NCI-H146 (cell line): ENCODE measurements at regions not wholly inside any gene's neighbourhood (a gene's known extent, or its start where the extent isn't known, plus 50 kb on each side); places are given as distances from the start of the nearest gene placed in this dataset.

Experiments used
- DNase-seq: peaks from one replicate; lab custom pipeline; 2025; lab: John Stamatoyannopoulos, UW

- DNase-seq = no peak
These were observed 142.5 kb upstream of the ARID2 start for GRCh38 chr12:45587012-45587411.

- no peak for DNase-seq
These were observed 141.5 kb upstream of the ARID2 start for GRCh38 chr12:45587877-45588533.

- DNase-seq = no peak
These were observed 138.9 kb upstream of the ARID2 start for GRCh38 chr12:45590646-45591045.

- no peak for DNase-seq
These were observed 137.9 kb upstream of the ARID2 start for GRCh38 chr12:45591635-45592034.

GRCh38 chr12:45596366-45596765, 133.1 kb upstream of the ARID2 start:
- DNase-seq = no peak

GRCh38 chr12:45598336-45598735, 131.2 kb upstream of the ARID2 start:
- no peak for DNase-seq

- no peak for DNase-seq
These were observed 130.7 kb upstream of the ARID2 start for GRCh38 chr12:45598761-45599160.

- DNase-seq = no peak
These were observed 130.3 kb upstream of the ARID2 start for GRCh38 chr12:45599196-45599595.

- DNase-seq = no peak
These were observed 128.1 kb upstream of the ARID2 start for GRCh38 chr12:45601390-45601789.

GRCh38 chr12:45601888-45602287, 127.6 kb upstream of the ARID2 start:
- no peak for DNase-seq

GRCh38 chr12:45605624-45606023, 123.9 kb upstream of the ARID2 start:
- no peak for DNase-seq

GRCh38 chr12:45611061-45611460, 118.4 kb upstream of the ARID2 start:
- no peak for DNase-seq

- DNase-seq = no peak
These were observed 118.0 kb upstream of the ARID2 start for GRCh38 chr12:45611495-45611894.

- DNase-seq = no peak
These were observed 117.3 kb upstream of the ARID2 start for GRCh38 chr12:45612044-45612794.

GRCh38 chr12:45613296-45613695, 116.2 kb upstream of the ARID2 start:
- no peak for DNase-seq

GRCh38 chr12:45613855-45614254, 115.7 kb upstream of the ARID2 start:
- DNase-seq = no peak

GRCh38 chr12:45615268-45615667, 114.2 kb upstream of the ARID2 start:
- peak; percentile 63 for DNase-seq

GRCh38 chr12:45619736-45620135, 109.8 kb upstream of the ARID2 start:
- DNase-seq = no peak

GRCh38 chr12:45621703-45622102, 107.8 kb upstream of the ARID2 start:
- no peak for DNase-seq

- DNase-seq = no peak
These were observed 107.1 kb upstream of the ARID2 start for GRCh38 chr12:45622210-45622937.

GRCh38 chr12:45623221-45623620, 106.3 kb upstream of the ARID2 start:
- no peak for DNase-seq

- no peak for DNase-seq
These were observed 105.6 kb upstream of the ARID2 start for GRCh38 chr12:45623940-45624339.

- DNase-seq = no peak
These were observed 102.5 kb upstream of the ARID2 start for GRCh38 chr12:45626965-45627364.
